HUES6 (cell line): ENCODE measurements at regions not wholly inside any gene's neighbourhood (a gene's known extent, or its start where the extent isn't known, plus 50 kb on each side); places are given as distances from the start of the nearest gene placed in this dataset.

Experiments used
- H3K27ac ChIP-seq: 2 replicates; pipeline ENCODE4 v1.7.0; 2013; ENCODE audit warnings: low read depth, mild to moderate bottlenecking, low read length, inconsistent platforms
- H3K27me3 ChIP-seq: 2 replicates; pipeline ENCODE4 v1.6.1; 2013; ENCODE audit warnings: low read length; ENCODE audit not compliant: control insufficient read depth, insufficient read depth
- H3K36me3 ChIP-seq: 2 replicates; pipeline ENCODE4 v1.6.1; 2013; ENCODE audit warnings: low read length; ENCODE audit not compliant: control insufficient read depth, insufficient read depth
- H3K4me1 ChIP-seq: 2 replicates; pipeline ENCODE4 v1.6.1; 2013; ENCODE audit warnings: low read length; ENCODE audit not compliant: control insufficient read depth, insufficient read depth
- H3K4me3 ChIP-seq: 2 replicates; pipeline ENCODE4 v1.5.1; 2013; ENCODE audit warnings: low read depth, low read length
- H3K9ac ChIP-seq: one replicate; pipeline ENCODE4 v1.6.1; 2013; ENCODE audit warnings: mild to moderate bottlenecking, low read length
- H3K9me3 ChIP-seq: 2 replicates; pipeline ENCODE4 v1.6.1; 2013; ENCODE audit warnings: low read depth, low read length; ENCODE audit not compliant: control insufficient read depth, insufficient read depth

- H3K36me3 ChIP-seq = no peaks in the 10 kb centered on the region
- H3K4me3 ChIP-seq = no peak overlapping the region
- H3K4me1 ChIP-seq = peaks cover 6% of the 10 kb centered on the region; the same call in 1 of the 2 replicates
- H3K27ac ChIP-seq = no peak overlapping the region
- H3K9ac ChIP-seq = no peak overlapping the region
- 0 out of 2 replicates have a peak, but pooled peaks cover 2% of the 10 kb centered on the region for H3K9me3 ChIP-seq
- H3K27me3 ChIP-seq = peaks cover 6% of the 10 kb centered on the region
Observed at GRCh38 chr1:231108516-231109302, 53.1 kb upstream of the TRIM67 start.

- Histone ChIP-seq H3K4me3 (no peak overlapping the region), H3K4me1 (peaks cover 6% of the 10 kb centered on the region; the same call in 1 of the 2 replicates), H3K27ac (no peak overlapping the region), H3K9me3 (0 out of 2 replicates have a peak, but pooled peaks cover 2% of the 10 kb centered on the region), H3K36me3 (no peaks in the 10 kb centered on the region), H3K9ac (no peak overlapping the region), H3K27me3 (peaks cover 12% of the 10 kb centered on the region)
Observed at GRCh38 chr1:231107600-231108326, 54.1 kb upstream of the TRIM67 start.

- 0 out of 2 replicates have a peak, but pooled peaks cover 2% of the 10 kb centered on the region for H3K9me3 ChIP-seq
- no peak overlapping the region for H3K4me3 ChIP-seq
- no peaks in the 10 kb centered on the region for H3K36me3 ChIP-seq
- no peak overlapping the region for H3K9ac ChIP-seq
- peaks cover 6% of the 10 kb centered on the region; the same call in 1 of the 2 replicates for H3K4me1 ChIP-seq
- H3K27ac ChIP-seq = no peak overlapping the region
- peaks cover 12% of the 10 kb centered on the region for H3K27me3 ChIP-seq
Observed at GRCh38 chr1:231107151-231107550, 54.7 kb upstream of the TRIM67 start.

GRCh38 chr1:231106347-231106746 is 55.5 kb upstream of the TRIM67 start:
- peaks cover 12% of the 10 kb centered on the region for H3K27me3 ChIP-seq
- H3K4me3 ChIP-seq = no peak overlapping the region
- peaks cover 6% of the 10 kb centered on the region; the same call in 1 of the 2 replicates for H3K4me1 ChIP-seq
- H3K36me3 ChIP-seq = no peaks in the 10 kb centered on the region
- H3K9ac ChIP-seq = no peak overlapping the region
- 0 out of 2 replicates have a peak, but pooled peaks cover 2% of the 10 kb centered on the region for H3K9me3 ChIP-seq
- no peak overlapping the region for H3K27ac ChIP-seq

GRCh38 chr1:231104917-231105316 is 56.9 kb upstream of the TRIM67 start:
- Histone ChIP-seq H3K9ac (no peak overlapping the region), H3K27ac (no peak overlapping the region), H3K27me3 (peaks cover 12% of the 10 kb centered on the region), H3K9me3 (no peaks in the 10 kb centered on the region), H3K4me3 (no peak overlapping the region), H3K4me1 (peaks cover 6% of the 10 kb centered on the region; the same call in 1 of the 2 replicates), H3K36me3 (no peaks in the 10 kb centered on the region)

- Histone ChIP-seq H3K27me3 (peaks cover 16% of the 10 kb centered on the region), H3K4me3 (no peak overlapping the region)
Observed at GRCh38 chr1:231103961-231104360, 57.9 kb upstream of the TRIM67 start.

GRCh38 chr1:231099996-231100767 is 60.1 kb upstream of the FAM89A start:
- no peak overlapping the region for H3K4me3 ChIP-seq
- no peaks in the 10 kb centered on the region for H3K36me3 ChIP-seq
- no peak overlapping the region for H3K9ac ChIP-seq
- peaks cover 29% of the 10 kb centered on the region for H3K27me3 ChIP-seq
- H3K4me1 ChIP-seq = no peaks in the 10 kb centered on the region
- no peak overlapping the region for H3K27ac ChIP-seq
- H3K9me3 ChIP-seq = no peaks in the 10 kb centered on the region

More at GRCh38 chr1:231103961-231104360, 57.9 kb upstream of the TRIM67 start:
- H3K9ac ChIP-seq = no peak overlapping the region
- H3K9me3 ChIP-seq = no peaks in the 10 kb centered on the region
- no peak overlapping the region for H3K27ac ChIP-seq
- peaks cover 6% of the 10 kb centered on the region; the same call in 1 of the 2 replicates for H3K4me1 ChIP-seq
- no peaks in the 10 kb centered on the region for H3K36me3 ChIP-seq

- no peaks in the 10 kb centered on the region for H3K36me3 ChIP-seq
- no peak overlapping the region for H3K4me3 ChIP-seq
- H3K27me3 ChIP-seq = peaks cover 34% of the 10 kb centered on the region
Observed at GRCh38 chr1:231099311-231099710, 59.3 kb upstream of the FAM89A start.

GRCh38 chr1:231095595-231095994 is 55.5 kb upstream of the FAM89A start:
- no peaks in the 10 kb centered on the region for H3K9me3 ChIP-seq

More at GRCh38 chr1:231099311-231099710, 59.3 kb upstream of the FAM89A start:
- Histone ChIP-seq H3K27ac (no peak overlapping the region), H3K4me1 (no peaks in the 10 kb centered on the region), H3K9ac (no peak overlapping the region), H3K9me3 (no peaks in the 10 kb centered on the region)

GRCh38 chr1:231094421-231094820 is 54.4 kb upstream of the FAM89A start:
- H3K4me3 ChIP-seq = no peak overlapping the region
- peaks cover 51% of the 10 kb centered on the region for H3K27me3 ChIP-seq

More at GRCh38 chr1:231095595-231095994, 55.5 kb upstream of the FAM89A start:
- no peak overlapping the region for H3K27ac ChIP-seq
- H3K4me3 ChIP-seq = no peak overlapping the region
- H3K27me3 ChIP-seq = peaks cover 51% of the 10 kb centered on the region
- no peaks in the 10 kb centered on the region; the same call in 1 of the 2 replicates for H3K4me1 ChIP-seq
- no peak overlapping the region for H3K9ac ChIP-seq
- H3K36me3 ChIP-seq = no peaks in the 10 kb centered on the region

More at GRCh38 chr1:231094421-231094820, 54.4 kb upstream of the FAM89A start:
- Histone ChIP-seq H3K4me1 (no peaks in the 10 kb centered on the region; the same call in 1 of the 2 replicates), H3K9ac (no peak overlapping the region), H3K36me3 (no peaks in the 10 kb centered on the region), H3K9me3 (no peaks in the 10 kb centered on the region), H3K27ac (no peak overlapping the region)
